Heart right ventricle (tissue), 16 donors: ENCODE measurements at regions not wholly inside any gene's neighbourhood (a gene's known extent, or its start where the extent isn't known, plus 50 kb on each side); places are given as distances from the start of the nearest gene placed in this dataset.

ENCODE experiments used
- ATAC-seq, 8 donors: fragments of 200-7000 bp; cut with Tn5 transposase; one replicate each; pipeline ENCODE4 v1.9.1; 2020; ENCODE audit warnings: mild to moderate bottlenecking in 8 of 8, moderate library complexity in 8 of 8, moderate number of reproducible peaks in 1 of 8
- DNase-seq, 2 donors: peaks; one replicate each; pipeline ENCODE4 v3.0.0-alpha.2; 2020
- H3K27ac ChIP-seq, 10 donors: fragments of 200-600 bp; sonication (generic) in 2 of 10; one replicate each; pipeline versions ENCODE4 v1.5.0 to v1.8.0; 2020 to 2022; ENCODE audit warnings: mild to moderate bottlenecking in 3 of 10
- H3K27me3 ChIP-seq, 7 donors: fragments of 200-600 bp; one replicate each; pipeline ENCODE4 v1.8.0; 2021 to 2022; ENCODE audit warnings: mild to moderate bottlenecking in 2 of 7
- H3K36me3 ChIP-seq, 9 donors: fragments of 200-600 bp; sonication (generic) in 1 of 9; one replicate each; pipeline versions ENCODE4 v1.5.0 to v1.8.0; 2020 to 2022; ENCODE audit warnings: mild to moderate bottlenecking in 2 of 9
- H3K4me1 ChIP-seq, 9 donors: fragments of 200-600 bp; sonication (generic) in 1 of 9; one replicate each; pipeline versions ENCODE4 v1.5.0 to v1.8.0; 2020 to 2022; ENCODE audit warnings: mild to moderate bottlenecking in 4 of 9
- H3K4me3 ChIP-seq, 10 donors: fragments of 200-600 bp; sonication (generic) in 2 of 10; one replicate each; pipeline versions ENCODE4 v1.5.0 to v1.8.0; 2020 to 2022; ENCODE audit warnings: mild to moderate bottlenecking in 7 of 10, moderate library complexity in 2 of 10
- H3K9me3 ChIP-seq, 11 donors: fragments of 200-600 bp in 10 of 11; sonication (generic) in 2 of 11; one replicate each; pipeline versions ENCODE4 v1.5.0 to v1.8.0; 2013 to 2022; ENCODE audit warnings: mild to moderate bottlenecking in 2 of 11, control low read depth in 1 of 11, moderate library complexity in 1 of 11
- CTCF ChIP-seq, 9 donors: fragments of 200-600 bp; sonication (generic) in 2 of 9; IDR thresholded peaks; one replicate each; pipeline versions ENCODE4 v1.5.0 to v1.8.0; 2021 to 2022; ENCODE audit warnings: antibody characterized with exemption in 9 of 9, mild to moderate bottlenecking in 5 of 9, moderate library complexity in 1 of 9
- WGBS, 2 donors: extraction: QIAGEN DNeasy Blood & Tissue Kit; methylation state at CpG; one replicate each; pipeline ENCODE4 v1.1.7; 2013; ENCODE audit warnings: inconsistent platforms in 1 of 2; 5-methylcytosine and 5-hydroxymethylcytosine counted together
- intact Hi-C, 10 donors: fragments of 100-400 bp; cut with DNase I; formaldehyde crosslinking; loops; one replicate each; pipeline versions ENCODE4 v1.11.1 to v1.14.2; 2022
- donor health status: Arrhythmogenic right ventricular cardiomyopathy.
- donor health status: ischemic (EF 13 %, LVEDD 7.1; RV severe dilation, severe dysfunction).
- donor health status: healthy with polysubstance abuse.
- donor health status: DM: no; HTN: yes; CAD: no.
- donor health status: DM: no; HTN: no; CAD: no.
- donor health status: ischemic (EF 25% LVEDD 6.9; RV normal size, moderate dysfunction).
- donor health status: ischemic (EF 25% LVEDD 5.7; RV mildly dilated, moderate dysfunction).
- donor health status: healthy.
- donor health status: DM: yes; HTN: yes; CAD: no.
- donor health status: Ischemic cardiomyopathy.
- donor health status: ischemic (EF 35%, LVEDD 5.7; RV mildly dilated, moderate dysfunction).
- donor health status: nonischemic (EF 11% LVEDD 7.7; RV severe dilation, severe dysfunction).
- donor health status: DM: yes; HTN: yes; CAD: no.
- donor health status: PGD.
- donor health status: ischemic (EF 29% LVEDD 5.4; RV normal size, mild dysfunction).
- donor health status: nonischemic (EF 23%, LVEDD 6.1; RV moderate dilation, normal function).

GRCh38 chr1:98325646-98326440, 335.7 kb upstream of the SNX7 start:
- peak overlapping the region in 1 of 10 donors; percentile 60 for H3K27ac ChIP-seq
- DNase-seq, result peak; percentile 29 to 47
- no peaks in the 10 kb centered on the region for H3K36me3 ChIP-seq
- WGBS, 2 donors, result 69 to 70% methylated on average over 7 of the region's 7 CpGs
- H3K4me3 ChIP-seq, result no peak overlapping the region
- peaks cover 0 to 50% (median 0%) of the 10 kb centered on the region in 9 donors for H3K4me1 ChIP-seq
- no peaks in the 10 kb centered on the region for H3K9me3 ChIP-seq
- intact Hi-C loops, result no loop called here
- TF ChIP-seq CTCF (IDR thresholded peaks at IDR 0.05), result no peak
- no peaks in the 10 kb centered on the region for H3K27me3 ChIP-seq
- peak in 3 of 8 donors; percentile 29 to 44 (median 31) for ATAC-seq

DNA sequence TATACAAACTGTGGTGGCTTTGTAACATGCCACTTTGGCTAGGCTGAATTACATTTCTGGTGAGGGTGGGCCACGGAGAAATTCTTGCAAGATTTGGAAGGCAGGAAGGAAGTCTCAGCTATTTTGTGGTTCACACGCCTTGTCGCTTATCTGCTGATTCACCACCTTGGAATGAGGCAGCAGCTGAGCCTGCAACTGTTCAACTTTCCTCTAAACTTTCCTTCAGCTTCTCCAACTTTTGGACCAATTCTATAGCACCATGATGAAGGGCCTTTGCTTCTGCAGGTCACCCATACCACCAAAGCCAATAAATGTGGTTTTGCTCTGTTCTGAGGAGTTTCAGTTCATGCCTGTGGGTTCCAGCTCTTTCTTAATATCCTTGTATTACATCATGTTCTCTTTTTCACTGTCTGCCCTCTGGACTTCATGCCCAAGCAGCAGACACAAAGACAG, 337.6 kb upstream of the SNX7 start:
- 36% methylated on average over 3 of the region's 3 CpGs for WGBS, 2 donors
- Histone ChIP-seq H3K4me1 (peaks cover 0 to 50% (median 0%) of the 10 kb centered on the region in 9 donors), H3K36me3 (no peaks in the 10 kb centered on the region), H3K27me3 (no peaks in the 10 kb centered on the region), H3K4me3 (no peak overlapping the region), H3K9me3 (no peaks in the 10 kb centered on the region), H3K27ac (peak overlapping the region in 4 of 10 donors; percentile 11 to 67 (median 50))
- intact Hi-C loops, result no loop called here
- DNase-seq (peak in 1 of 2 donors; percentile 15), ATAC-seq (peak; percentile 47 to 84 (median 79))
- no peak for TF ChIP-seq CTCF (IDR thresholded peaks at IDR 0.05)

- DNase-seq (no peak), ATAC-seq (peak in 5 of 8 donors; percentile 56 to 88 (median 73))
- Histone ChIP-seq H3K9me3 (no peaks in the 10 kb centered on the region), H3K27ac (peak overlapping the region in 5 of 10 donors; percentile 11 to 67 (median 41)), H3K4me3 (no peak overlapping the region), H3K27me3 (no peaks in the 10 kb centered on the region), H3K4me1 (peaks cover 0 to 50% (median 0%) of the 10 kb centered on the region in 9 donors), H3K36me3 (no peaks in the 10 kb centered on the region)
- intact Hi-C loops, result no loop called here
- TF ChIP-seq CTCF (IDR thresholded peaks at IDR 0.05), result no peak
Measured at GRCh38 chr1:98323388-98323787, 338.1 kb upstream of the SNX7 start.

GRCh38 chr1:98322966-98323365, 338.6 kb upstream of the SNX7 start:
- Histone ChIP-seq H3K4me3 (no peak overlapping the region), H3K27me3 (no peaks in the 10 kb centered on the region), H3K27ac (peak overlapping the region in 3 of 10 donors; percentile 13 to 60 (median 41)), H3K4me1 (peaks cover 0 to 50% (median 0%) of the 10 kb centered on the region in 9 donors), H3K9me3 (no peaks in the 10 kb centered on the region), H3K36me3 (no peaks in the 10 kb centered on the region)
- intact Hi-C loops, result no loop called here
- no peak for TF ChIP-seq CTCF (IDR thresholded peaks at IDR 0.05)
- WGBS, 2 donors, result 88 to 95% methylated on average over 1 of the region's 1 CpG
- no peak for ATAC-seq
- DNase-seq, result no peak
